ENCODE measurements at regions not wholly inside any gene's neighbourhood (a gene's known extent, or its start where the extent isn't known, plus 50 kb on each side); places are given as distances from the start of the nearest gene placed in this dataset.

GRCh38 chr1:81430236-81430938 lies 370.3 kb upstream of the ADGRL2 start:
- no peak for DNase-seq

- no peak for DNase-seq
These were observed 371.7 kb upstream of the ADGRL2 start for GRCh38 chr1:81428998-81429397.

GRCh38 chr1:81424816-81425215 lies 375.9 kb upstream of the ADGRL2 start:
- DNase-seq = no peak

DNA sequence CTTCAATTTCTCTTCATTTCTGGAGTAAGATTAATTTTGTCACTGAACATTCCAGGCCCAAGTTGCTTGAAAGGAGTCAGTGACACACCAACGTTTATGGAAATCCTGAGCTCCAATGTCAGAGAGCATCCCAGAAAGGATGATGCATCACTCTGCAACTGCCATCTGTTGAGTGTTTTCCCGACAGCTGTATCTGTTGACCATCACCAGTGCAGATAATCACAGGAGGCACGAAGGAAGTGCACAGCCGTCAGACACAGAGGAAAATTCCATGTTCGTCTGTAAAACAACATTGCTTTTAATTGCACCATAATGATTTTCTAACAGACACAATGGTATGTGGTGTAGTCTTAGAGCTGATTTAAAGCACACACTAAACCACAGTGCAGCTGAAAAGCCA lies 376.7 kb upstream of the ADGRL2 start:
- no peak for DNase-seq

- DNase-seq = no peak
These were observed 380.0 kb upstream of the ADGRL2 start for GRCh38 chr1:81420760-81421159.

- no peak for DNase-seq
These were observed 386.2 kb upstream of the ADGRL2 start for GRCh38 chr1:81414488-81415015.

DNA sequence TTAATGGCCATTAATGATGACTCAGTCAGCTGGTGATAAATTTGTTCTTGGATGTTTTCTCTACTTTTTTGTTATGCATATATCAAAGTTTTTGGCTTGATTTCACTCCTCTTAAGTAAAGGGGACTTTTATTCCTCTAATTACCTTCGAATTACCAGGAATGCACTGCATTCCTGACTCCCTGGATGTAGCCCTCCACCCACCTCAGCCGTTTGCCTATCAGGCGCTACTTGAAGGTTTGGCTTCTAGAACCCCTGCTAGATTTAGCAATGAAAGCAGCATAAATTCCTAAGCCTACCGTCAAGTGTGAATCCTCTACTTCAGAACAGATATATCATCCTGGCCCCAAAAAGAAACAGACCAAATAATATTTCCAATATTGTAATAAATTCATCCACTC lies 387.8 kb upstream of the ADGRL2 start:
- DNase-seq = no peak

DNA sequence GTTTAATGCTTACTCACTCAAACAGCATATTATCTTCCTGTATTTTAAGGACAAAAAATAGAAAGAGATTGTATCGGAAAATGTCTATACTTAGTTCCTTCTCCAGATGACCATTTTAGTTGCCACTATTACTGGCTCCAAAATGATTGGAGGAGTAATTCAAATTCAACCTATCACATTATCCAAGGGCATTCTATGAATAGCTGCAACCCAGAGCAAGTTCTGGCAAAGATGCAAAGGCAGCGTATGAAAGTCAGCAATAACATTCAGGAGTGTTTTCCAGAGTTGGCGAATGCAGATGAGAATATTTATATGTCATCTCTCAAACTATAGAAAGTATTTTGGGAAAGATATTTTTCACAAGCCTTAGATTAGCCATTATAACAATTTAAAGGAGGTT lies 389.8 kb upstream of the ADGRL2 start:
- DNase-seq = no peak

GRCh38 chr1:81410351-81410750 lies 390.4 kb upstream of the ADGRL2 start:
- DNase-seq = no peak

- no peak for DNase-seq
These were observed 390.9 kb upstream of the ADGRL2 start for GRCh38 chr1:81409780-81410274.

- no peak for DNase-seq
These were observed 391.5 kb upstream of the ADGRL2 start for GRCh38 chr1:81409262-81409661.

DNA sequence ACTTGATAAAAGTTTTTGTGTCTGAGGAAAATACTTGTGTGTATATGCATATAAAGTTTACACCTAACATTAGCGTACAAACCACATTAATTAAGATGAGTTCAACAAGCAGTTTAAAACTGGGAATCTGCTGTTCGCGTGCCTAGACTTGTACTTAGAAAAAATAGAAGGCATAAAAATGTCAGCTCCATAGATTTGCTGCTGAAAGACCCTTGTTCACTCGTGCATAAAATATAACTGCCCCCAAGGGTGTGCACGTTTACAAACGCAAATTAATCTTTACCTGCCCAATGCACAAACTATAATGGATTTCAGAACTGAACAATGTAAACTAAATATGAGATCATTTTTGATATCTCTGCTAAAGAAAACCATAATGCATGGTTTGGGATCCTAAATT lies 392.3 kb upstream of the ADGRL2 start:
- no peak for DNase-seq

GRCh38 chr1:81407000-81407821 lies 393.5 kb upstream of the ADGRL2 start:
- DNase-seq = no peak

- DNase-seq = no peak
These were observed 394.3 kb upstream of the ADGRL2 start for GRCh38 chr1:81406292-81406999.

DNA sequence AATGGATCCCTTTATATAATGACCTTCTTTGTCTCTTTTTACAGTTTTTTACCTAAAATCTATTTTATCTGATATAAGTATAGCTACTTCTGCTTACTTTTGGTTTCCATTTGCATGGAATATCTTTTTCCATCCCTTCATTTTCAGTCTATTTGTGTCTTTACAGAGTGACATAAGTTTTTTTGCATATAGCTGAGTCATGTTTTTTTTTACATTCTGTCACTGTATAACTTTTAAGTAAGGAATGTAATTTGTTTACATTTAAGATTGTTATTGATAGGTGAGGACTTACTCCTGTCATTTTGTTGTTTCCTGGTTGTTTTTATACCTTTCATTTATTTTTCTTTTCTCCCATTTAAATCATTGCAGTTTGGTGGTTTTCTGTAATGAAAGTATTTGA lies 402.7 kb upstream of the ADGRL2 start:
- DNase-seq = no peak

- no peak for DNase-seq
These were observed 408.1 kb upstream of the ADGRL2 start for GRCh38 chr1:81392526-81393226.

- DNase-seq = no peak
These were observed 409.5 kb upstream of the ADGRL2 start for GRCh38 chr1:81391125-81391828.

DNA sequence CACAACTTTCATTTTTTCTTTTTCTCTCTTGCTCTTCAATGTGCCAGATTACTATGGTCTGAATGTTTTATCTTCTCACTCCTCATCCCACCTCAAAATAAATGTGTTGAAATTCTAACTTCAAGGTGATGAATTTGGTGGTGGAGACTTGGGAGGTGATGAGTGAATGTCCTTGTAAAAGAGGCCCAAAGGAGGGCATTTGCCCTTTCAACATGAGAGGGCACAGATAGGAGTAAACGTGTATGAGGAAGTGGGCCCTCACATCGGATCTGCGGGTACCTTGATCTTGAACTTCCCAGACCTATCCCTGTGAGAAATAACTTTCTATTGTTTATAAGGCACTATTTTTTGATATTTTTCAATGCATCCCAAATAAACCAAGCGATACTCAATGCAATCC lies 412.3 kb upstream of the ADGRL2 start:
- no peak for DNase-seq

DNA sequence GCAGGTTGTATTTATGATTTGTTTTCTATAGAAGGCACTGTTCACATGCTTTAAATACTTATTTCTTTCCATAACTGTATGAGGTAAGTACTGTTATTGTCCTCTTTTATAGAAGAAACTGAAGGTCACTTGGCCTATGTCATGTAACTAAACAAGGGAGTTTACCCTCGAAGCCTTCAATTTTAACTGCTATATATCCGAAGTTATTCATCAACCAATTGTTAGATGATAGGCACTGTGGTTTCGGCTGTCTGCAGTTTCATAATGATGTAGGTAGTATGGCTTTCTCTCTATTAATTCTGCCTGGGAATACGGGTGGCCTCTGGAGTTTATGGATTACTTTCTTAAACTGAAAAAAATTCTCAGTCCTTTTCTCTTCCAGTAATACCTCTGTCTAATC lies 413.3 kb upstream of the ADGRL2 start:
- no peak for DNase-seq

DNA sequence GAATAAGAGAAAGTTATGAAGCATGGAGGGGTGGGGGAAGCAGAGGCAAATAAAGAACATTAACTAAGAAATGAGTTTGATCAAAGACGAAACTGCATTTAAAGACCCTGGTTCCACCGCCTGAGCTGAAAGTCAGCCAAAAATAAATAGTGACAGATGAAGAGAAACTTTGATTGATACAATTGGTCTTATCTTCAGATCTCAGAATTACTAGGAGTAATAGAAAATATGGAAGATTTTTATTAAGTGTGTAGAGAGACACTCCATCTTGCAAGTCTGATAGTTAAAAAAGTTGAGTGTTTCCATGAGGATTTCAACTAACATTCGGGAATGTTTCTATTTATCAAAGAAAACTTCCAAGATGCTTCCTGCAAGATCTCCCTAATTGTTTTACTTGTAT lies 418.2 kb upstream of the ADGRL2 start:
- DNase-seq = no peak

DNA sequence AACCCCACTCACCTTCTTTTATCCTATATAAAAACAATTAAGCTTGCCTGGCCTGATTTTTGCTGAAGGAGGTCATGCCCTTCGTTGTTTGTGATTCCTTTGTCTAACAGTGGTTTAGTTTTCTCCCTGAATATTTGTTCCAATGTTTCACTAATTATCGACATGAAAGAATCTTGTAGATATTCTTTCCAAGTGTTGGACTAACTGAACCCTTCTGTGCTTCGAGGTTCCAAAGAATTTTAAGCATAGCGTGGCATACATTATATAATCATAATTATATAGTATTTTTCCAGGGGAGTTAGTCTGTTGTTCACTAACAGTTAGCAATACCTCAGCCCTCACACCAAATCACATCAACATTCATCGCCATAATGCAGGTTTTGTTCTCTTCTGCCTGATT lies 418.9 kb upstream of the ADGRL2 start:
- DNase-seq = no peak

- DNase-seq = no peak
These were observed 420.3 kb upstream of the ADGRL2 start for GRCh38 chr1:81380436-81380835.
